ENCODE measurements at regions not wholly inside any gene's neighbourhood (a gene's known extent, or its start where the extent isn't known, plus 50 kb on each side); places are given as distances from the start of the nearest gene placed in this dataset.
"Not testable (repeated sequence)": the region's sequence is repeated elsewhere in the genome, so short reads cannot be mapped to it uniquely, and the experiment has no call there.

DNA sequence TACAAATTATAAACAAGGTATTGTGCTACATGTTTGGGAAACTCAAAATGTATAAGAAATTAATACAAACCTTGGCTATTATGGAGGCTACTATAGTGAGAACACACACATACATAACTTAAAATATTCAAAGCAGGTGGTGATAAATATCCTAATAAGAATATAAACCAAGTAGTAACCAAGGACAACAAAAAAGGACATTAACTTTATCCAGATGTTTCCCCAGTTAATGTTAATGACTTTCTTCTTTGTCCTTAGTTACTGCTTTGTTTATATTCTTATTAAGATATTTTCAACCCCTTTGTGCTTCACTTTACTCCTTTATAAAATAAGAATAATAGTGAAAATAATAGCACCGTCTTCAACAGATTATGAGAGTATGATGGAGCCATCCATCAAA is 241.6 kb downstream of the CALCRL start:
- H3K27me3 ChIP-seq (ENCODE audit: control insufficient read depth, insufficient read depth, low read length): no peaks in the 10 kb centered on the region
- H3K4me1 ChIP-seq (ENCODE audit: control insufficient read depth, insufficient read depth, low read length): no peaks in the 10 kb centered on the region
- H3K9me3 ChIP-seq (ENCODE audit: control insufficient read depth, insufficient read depth, low read depth, low read length): peaks cover 8% of the 10 kb centered on the region; the same call in 1 of the 2 replicates
- no peak overlapping the region for H3K27ac ChIP-seq (ENCODE audit: low read depth, low read length)
- H3K36me3 ChIP-seq (ENCODE audit: control insufficient read depth, insufficient read depth, low read length): no peaks in the 10 kb centered on the region
- H3K4me3 ChIP-seq (ENCODE audit: low read depth, low read length): no peak overlapping the region
- no peak overlapping the region for H3K9ac ChIP-seq (ENCODE audit: low read length)

DNA sequence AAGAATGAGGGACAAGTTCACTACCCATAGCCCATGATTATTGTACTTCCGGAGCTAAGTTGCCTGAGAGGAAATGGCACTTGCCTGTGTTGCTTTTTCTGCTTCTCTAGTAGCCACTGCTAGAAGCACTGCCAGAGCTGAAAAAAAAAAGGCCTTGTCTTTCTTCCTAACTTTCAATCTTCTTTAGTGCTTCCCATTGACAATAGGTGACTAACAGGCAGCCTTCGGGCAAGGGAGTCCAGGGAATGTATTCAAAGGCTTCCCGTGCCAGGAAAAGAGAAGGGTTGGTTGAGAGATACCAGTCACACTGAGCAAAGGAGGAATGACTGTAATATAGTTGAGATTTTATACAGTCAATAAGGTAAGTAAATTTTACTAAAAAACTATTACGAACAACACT is 242.0 kb downstream of the CALCRL start:
- H3K27me3 ChIP-seq (ENCODE audit: control insufficient read depth, insufficient read depth, low read length): no peaks in the 10 kb centered on the region
- H3K9ac ChIP-seq (ENCODE audit: low read length): no peak overlapping the region
- H3K9me3 ChIP-seq (ENCODE audit: control insufficient read depth, insufficient read depth, low read depth, low read length): peaks cover 8% of the 10 kb centered on the region; the same call in 1 of the 2 replicates
- H3K27ac ChIP-seq (ENCODE audit: low read depth, low read length): no peak overlapping the region
- H3K36me3 ChIP-seq (ENCODE audit: control insufficient read depth, insufficient read depth, low read length): no peaks in the 10 kb centered on the region
- H3K4me1 ChIP-seq (ENCODE audit: control insufficient read depth, insufficient read depth, low read length): no peaks in the 10 kb centered on the region
- no peak overlapping the region for H3K4me3 ChIP-seq (ENCODE audit: low read depth, low read length)

DNA sequence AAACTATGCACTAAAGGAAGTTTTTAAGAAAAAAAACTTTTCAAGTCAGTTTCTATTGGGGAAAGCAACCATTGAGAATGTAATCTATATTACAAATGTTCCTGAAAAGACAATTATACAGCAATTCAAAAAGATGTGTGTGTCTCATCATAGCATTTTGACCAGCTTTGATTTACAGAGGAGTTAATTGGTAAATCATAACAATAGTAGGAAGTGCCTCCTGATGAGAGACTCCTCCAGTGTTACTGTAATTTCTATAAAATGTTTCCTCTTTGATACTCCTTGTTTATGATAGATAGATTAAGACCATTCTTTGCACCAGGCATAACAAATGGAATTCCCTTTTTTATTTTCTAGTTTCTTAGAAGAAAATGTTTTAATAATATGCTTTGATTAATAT is 249.9 kb downstream of the CALCRL start:
- Histone ChIP-seq H3K4me1 (ENCODE audit: control insufficient read depth, insufficient read depth, low read length) (no peaks in the 10 kb centered on the region), H3K27ac (ENCODE audit: low read depth, low read length) (no peak overlapping the region), H3K9me3 (ENCODE audit: control insufficient read depth, insufficient read depth, low read depth, low read length) (no peaks in the 10 kb centered on the region), H3K4me3 (ENCODE audit: low read depth, low read length) (no peak overlapping the region), H3K27me3 (ENCODE audit: control insufficient read depth, insufficient read depth, low read length) (no peaks in the 10 kb centered on the region), H3K9ac (ENCODE audit: low read length) (no peak overlapping the region), H3K36me3 (ENCODE audit: control insufficient read depth, insufficient read depth, low read length) (no peaks in the 10 kb centered on the region)

DNA sequence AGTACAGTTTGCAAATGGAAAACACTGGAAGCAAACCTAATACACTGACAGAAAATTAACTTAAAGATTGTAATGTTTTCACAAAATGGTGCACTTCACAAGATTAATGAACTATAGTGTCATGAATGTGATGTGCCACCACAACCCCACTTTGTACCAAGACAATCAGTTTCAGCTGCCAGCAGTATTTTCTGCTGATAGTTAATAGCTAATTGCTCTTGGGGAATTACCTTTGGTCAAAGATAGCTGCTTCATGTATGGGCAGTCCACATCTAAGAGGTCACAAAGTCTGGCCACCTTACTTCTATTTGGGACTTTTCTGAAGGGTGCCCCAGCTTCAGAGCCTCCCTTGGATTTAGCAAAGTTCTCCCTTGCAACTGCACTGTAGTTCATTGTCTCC is 254.0 kb downstream of the CALCRL start:
- no peak overlapping the region for H3K9ac ChIP-seq (ENCODE audit: low read length)
- H3K9me3 ChIP-seq (ENCODE audit: control insufficient read depth, insufficient read depth, low read depth, low read length): no peaks in the 10 kb centered on the region
- H3K27ac ChIP-seq (ENCODE audit: low read depth, low read length): no peak overlapping the region
- no peak overlapping the region for H3K4me3 ChIP-seq (ENCODE audit: low read depth, low read length)
- H3K27me3 ChIP-seq (ENCODE audit: control insufficient read depth, insufficient read depth, low read length): no peaks in the 10 kb centered on the region
- H3K36me3 ChIP-seq (ENCODE audit: control insufficient read depth, insufficient read depth, low read length): no peaks in the 10 kb centered on the region
- no peaks in the 10 kb centered on the region for H3K4me1 ChIP-seq (ENCODE audit: control insufficient read depth, insufficient read depth, low read length)

DNA sequence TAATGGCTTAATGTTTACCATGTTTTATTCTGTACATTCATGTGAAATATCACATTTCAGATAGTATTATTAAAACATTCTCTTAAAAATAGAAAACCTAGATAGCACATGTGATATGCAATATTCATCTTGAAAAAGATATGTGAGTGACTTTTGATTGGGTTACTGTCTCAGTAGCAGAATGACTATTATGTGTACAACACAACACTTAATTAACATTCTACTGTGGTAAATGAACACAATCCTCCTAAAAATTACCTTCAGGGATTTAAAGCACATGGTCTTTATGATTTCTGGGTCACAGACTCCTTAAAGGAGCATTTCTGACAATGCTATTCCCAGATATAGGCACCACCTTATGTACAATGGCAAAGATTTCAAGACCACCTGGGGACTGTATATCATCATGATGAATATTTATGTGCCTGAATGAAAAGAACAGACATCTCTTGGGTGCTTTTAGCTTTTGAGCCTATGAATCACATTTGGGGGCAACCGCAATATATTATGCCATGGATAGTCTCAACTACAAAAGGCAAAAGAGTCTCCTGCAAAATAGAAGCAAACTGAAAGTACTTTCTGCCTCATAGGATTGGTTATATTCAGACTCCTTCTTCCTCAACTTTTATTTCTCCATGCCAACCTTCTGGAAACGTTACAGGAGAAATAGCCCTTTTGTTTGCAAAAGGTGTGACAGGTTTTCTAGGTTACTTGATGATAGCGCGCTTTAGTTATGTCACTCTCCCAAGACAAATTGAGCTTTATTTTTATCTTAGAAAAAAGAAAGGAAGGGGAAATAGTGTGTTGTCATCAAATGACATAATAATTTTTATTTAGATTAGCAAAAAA is 259.0 kb downstream of the CALCRL start:
- Histone ChIP-seq H3K9me3 (ENCODE audit: control insufficient read depth, insufficient read depth, low read depth, low read length) (no peaks in the 10 kb centered on the region), H3K27me3 (ENCODE audit: control insufficient read depth, insufficient read depth, low read length) (no peaks in the 10 kb centered on the region), H3K27ac (ENCODE audit: low read depth, low read length) (no peak overlapping the region), H3K9ac (ENCODE audit: low read length) (no peak overlapping the region), H3K36me3 (ENCODE audit: control insufficient read depth, insufficient read depth, low read length) (no peaks in the 10 kb centered on the region), H3K4me3 (ENCODE audit: low read depth, low read length) (no peak overlapping the region), H3K4me1 (ENCODE audit: control insufficient read depth, insufficient read depth, low read length) (no peaks in the 10 kb centered on the region)

DNA sequence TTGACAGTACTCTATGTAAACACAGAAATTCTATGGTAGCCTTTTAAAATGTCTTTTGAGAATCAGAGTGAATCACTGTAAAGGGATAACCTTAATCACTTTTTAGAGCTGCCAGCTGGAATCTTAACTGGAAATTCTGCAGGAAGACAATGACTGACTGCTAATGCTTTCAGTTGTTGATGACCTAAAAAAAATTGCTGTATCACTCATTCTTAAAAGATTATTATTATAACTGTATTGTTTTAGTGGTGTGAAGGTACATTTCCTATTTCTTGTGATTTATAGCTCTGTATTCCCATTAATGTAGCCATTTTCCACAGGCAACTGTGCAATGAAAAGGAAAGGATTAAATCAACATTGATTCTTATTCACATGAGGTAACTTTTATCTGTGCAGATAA is 260.5 kb downstream of the CALCRL start:
- Histone ChIP-seq H3K27ac (ENCODE audit: low read depth, low read length) (no peak overlapping the region), H3K27me3 (ENCODE audit: control insufficient read depth, insufficient read depth, low read length) (no peaks in the 10 kb centered on the region), H3K9me3 (ENCODE audit: control insufficient read depth, insufficient read depth, low read depth, low read length) (0 out of 2 replicates have a peak, but pooled peaks cover 2% of the 10 kb centered on the region), H3K9ac (ENCODE audit: low read length) (no peak overlapping the region), H3K4me1 (ENCODE audit: control insufficient read depth, insufficient read depth, low read length) (no peaks in the 10 kb centered on the region), H3K36me3 (ENCODE audit: control insufficient read depth, insufficient read depth, low read length) (no peaks in the 10 kb centered on the region), H3K4me3 (ENCODE audit: low read depth, low read length) (no peak overlapping the region)

DNA sequence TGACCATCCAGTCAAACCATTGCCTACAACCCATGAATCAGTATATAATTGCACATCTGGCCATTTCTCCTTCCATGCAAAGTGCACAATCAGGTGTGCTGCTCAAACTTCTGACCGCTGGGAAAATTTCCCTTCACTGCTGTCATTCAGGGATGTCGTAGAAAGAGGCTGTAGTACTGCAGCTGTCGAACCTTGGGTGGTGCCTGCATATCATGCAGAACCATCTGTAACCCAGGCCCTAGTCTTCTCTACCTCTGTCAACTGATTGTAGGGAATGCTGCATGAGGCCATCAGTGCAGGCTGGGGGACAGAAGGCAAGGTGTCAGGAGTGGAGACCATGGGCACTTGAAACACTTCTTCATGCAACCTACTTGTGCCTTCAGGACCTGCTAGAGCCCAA is 267.5 kb downstream of the CALCRL start:
- Histone ChIP-seq H3K27me3 (ENCODE audit: control insufficient read depth, insufficient read depth, low read length) (no peaks in the 10 kb centered on the region), H3K9ac (ENCODE audit: low read length) (no peak overlapping the region), H3K36me3 (ENCODE audit: control insufficient read depth, insufficient read depth, low read length) (no peaks in the 10 kb centered on the region), H3K27ac (ENCODE audit: low read depth, low read length) (no peak overlapping the region), H3K4me3 (ENCODE audit: low read depth, low read length) (no peak overlapping the region), H3K4me1 (ENCODE audit: control insufficient read depth, insufficient read depth, low read length) (no peaks in the 10 kb centered on the region), H3K9me3 (ENCODE audit: control insufficient read depth, insufficient read depth, low read depth, low read length) (0 out of 2 replicates have a peak, but pooled peaks cover 2% of the 10 kb centered on the region)

DNA sequence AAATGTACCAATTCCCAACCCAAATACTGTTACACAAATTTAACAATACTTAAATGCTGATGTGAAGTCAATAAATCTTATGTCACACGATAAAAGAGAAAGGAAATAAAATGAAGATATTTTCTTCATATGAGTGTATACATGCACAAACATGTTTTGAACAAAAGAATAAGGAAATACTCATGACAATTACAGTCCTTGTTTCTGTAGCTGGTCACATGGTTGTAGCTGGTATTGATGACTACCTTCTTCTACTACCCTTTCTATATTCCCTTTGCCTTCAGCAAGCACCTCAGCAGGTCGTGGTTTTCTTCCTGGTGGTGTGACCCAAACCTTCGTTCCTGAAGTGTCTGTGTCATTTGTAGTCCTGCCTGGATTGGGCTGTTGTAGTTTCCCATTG is 269.2 kb downstream of the CALCRL start:
- not testable (repeated sequence) for H3K4me3 ChIP-seq (ENCODE audit: low read depth, low read length); H3K4me1 ChIP-seq (ENCODE audit: control insufficient read depth, insufficient read depth, low read length); H3K27ac ChIP-seq (ENCODE audit: low read depth, low read length); H3K9ac ChIP-seq (ENCODE audit: low read length); H3K27me3 ChIP-seq (ENCODE audit: control insufficient read depth, insufficient read depth, low read length); H3K36me3 ChIP-seq (ENCODE audit: control insufficient read depth, insufficient read depth, low read length); H3K9me3 ChIP-seq (ENCODE audit: control insufficient read depth, insufficient read depth, low read depth, low read length)

DNA sequence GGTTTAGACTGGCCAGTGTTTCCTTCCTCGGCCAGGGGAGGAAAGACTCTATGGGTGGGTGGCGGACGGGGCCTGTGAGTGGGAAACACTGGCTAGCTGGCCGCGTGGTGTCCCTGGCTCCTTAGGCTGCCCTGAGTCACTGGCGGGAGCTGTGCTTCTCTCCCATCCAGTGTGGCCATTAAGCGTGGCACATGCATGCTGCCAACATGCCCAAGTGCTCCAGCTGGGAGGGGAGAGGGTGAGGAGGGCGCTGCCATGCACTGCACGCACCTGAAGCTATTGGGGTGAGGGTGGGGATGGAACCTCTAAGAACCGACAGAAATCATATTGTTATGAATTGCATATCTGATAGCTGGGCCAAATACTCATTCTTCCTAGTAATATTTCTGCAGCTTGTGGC is 270.8 kb downstream of the CALCRL start:
- Histone ChIP-seq H3K9me3 (ENCODE audit: control insufficient read depth, insufficient read depth, low read depth, low read length) (no peaks in the 10 kb centered on the region), H3K4me1 (ENCODE audit: control insufficient read depth, insufficient read depth, low read length) (no peaks in the 10 kb centered on the region), H3K4me3 (ENCODE audit: low read depth, low read length) (no peak overlapping the region), H3K27me3 (ENCODE audit: control insufficient read depth, insufficient read depth, low read length) (no peaks in the 10 kb centered on the region), H3K27ac (ENCODE audit: low read depth, low read length) (no peak overlapping the region), H3K9ac (ENCODE audit: low read length) (no peak overlapping the region), H3K36me3 (ENCODE audit: control insufficient read depth, insufficient read depth, low read length) (no peaks in the 10 kb centered on the region)

DNA sequence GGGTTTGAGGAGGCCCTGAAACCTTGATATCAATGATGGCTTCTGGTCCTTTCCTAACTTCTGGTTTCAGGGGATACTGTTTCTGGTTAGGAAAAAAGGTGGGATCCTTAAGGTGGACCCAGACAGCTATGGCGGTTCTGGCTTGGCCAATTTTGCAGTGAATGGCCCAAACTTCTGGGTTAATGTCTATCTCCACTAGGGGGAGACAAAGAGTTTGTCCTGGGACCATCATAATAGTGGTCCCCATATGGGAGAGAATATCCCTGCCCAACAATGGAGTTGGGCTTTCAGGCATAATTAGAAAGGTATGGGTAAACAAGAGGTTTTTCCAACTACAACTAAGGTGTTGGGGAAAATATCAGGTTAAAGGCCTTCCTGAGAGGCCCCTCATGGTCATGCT is 273.5 kb downstream of the CALCRL start:
- Histone ChIP-seq H3K9me3 (ENCODE audit: control insufficient read depth, insufficient read depth, low read depth, low read length) (no peaks in the 10 kb centered on the region), H3K27ac (ENCODE audit: low read depth, low read length) (no peak overlapping the region), H3K4me1 (ENCODE audit: control insufficient read depth, insufficient read depth, low read length) (no peaks in the 10 kb centered on the region), H3K36me3 (ENCODE audit: control insufficient read depth, insufficient read depth, low read length) (no peaks in the 10 kb centered on the region), H3K27me3 (ENCODE audit: control insufficient read depth, insufficient read depth, low read length) (no peaks in the 10 kb centered on the region), H3K9ac (ENCODE audit: low read length) (no peak overlapping the region), H3K4me3 (ENCODE audit: low read depth, low read length) (no peak overlapping the region)

DNA sequence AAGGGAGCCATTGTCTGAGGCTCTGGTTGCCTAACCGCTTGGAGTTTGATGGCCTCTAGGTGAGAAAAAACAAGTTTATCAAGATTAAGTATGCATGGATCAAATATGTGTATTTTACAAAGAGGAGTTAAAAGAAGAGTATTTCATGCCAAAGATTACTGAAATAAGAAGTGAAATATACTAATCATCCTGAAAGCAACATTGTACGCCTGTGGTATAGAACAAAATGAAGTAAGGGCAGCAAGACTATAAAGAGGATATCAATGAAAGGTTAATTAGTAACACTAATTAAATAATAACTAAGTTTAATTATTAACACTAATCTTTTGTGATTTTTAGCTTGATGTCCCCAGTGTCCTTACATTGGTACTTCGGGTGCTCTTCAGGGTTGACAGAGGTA is 276.7 kb downstream of the CALCRL start:
- H3K9me3 ChIP-seq (ENCODE audit: control insufficient read depth, insufficient read depth, low read depth, low read length): no peaks in the 10 kb centered on the region
- H3K27me3 ChIP-seq (ENCODE audit: control insufficient read depth, insufficient read depth, low read length): no peaks in the 10 kb centered on the region
- H3K27ac ChIP-seq (ENCODE audit: low read depth, low read length): no peak overlapping the region
- H3K36me3 ChIP-seq (ENCODE audit: control insufficient read depth, insufficient read depth, low read length): no peaks in the 10 kb centered on the region
- H3K9ac ChIP-seq (ENCODE audit: low read length): no peak overlapping the region
- H3K4me1 ChIP-seq (ENCODE audit: control insufficient read depth, insufficient read depth, low read length): no peaks in the 10 kb centered on the region
- H3K4me3 ChIP-seq (ENCODE audit: low read depth, low read length): no peak overlapping the region
